IPS-NIHi7 (cell line): ENCODE measurements at regions not wholly inside any gene's neighbourhood (a gene's known extent, or its start where the extent isn't known, plus 50 kb on each side); places are given as distances from the start of the nearest gene placed in this dataset.
A peak's percentile ranks its signal among the peaks of the same experiment; 100 is the strongest.

Experiments used
- DNase-seq: peaks from one replicate; pipeline ENCODE4 v3.0.0; 2012; ENCODE audit warnings: mixed read lengths; ENCODE audit errors: extremely low spot score

- DNase-seq, result no peak
Observed at GRCh38 chr4:187782286-187782824, 213.2 kb upstream of the ZFP42 start.

- DNase-seq, result no peak
Observed at GRCh38 chr4:187786190-187786589, 209.4 kb upstream of the ZFP42 start.

- DNase-seq, result no peak
Observed at GRCh38 chr4:187789078-187789477, 206.5 kb upstream of the ZFP42 start.

- DNase-seq, result no peak
Observed at GRCh38 chr4:187795737-187796136, 199.8 kb upstream of the ZFP42 start.

- DNase-seq, result peak; percentile 15
Observed at GRCh38 chr4:187798385-187798784, 197.2 kb upstream of the ZFP42 start.

- DNase-seq, result no peak
Observed at GRCh38 chr4:187799735-187800134, 195.8 kb upstream of the ZFP42 start.

GRCh38 chr4:187811591-187811990 is 184.0 kb upstream of the ZFP42 start:
- DNase-seq, result no peak

- DNase-seq, result no peak
Observed at GRCh38 chr4:187814737-187815465, 180.7 kb upstream of the ZFP42 start.

- DNase-seq, result peak; percentile 46
Observed at GRCh38 chr4:187826725-187827124, 168.8 kb upstream of the ZFP42 start.

GRCh38 chr4:187827631-187828030 is 167.9 kb upstream of the ZFP42 start:
- DNase-seq, result no peak

GRCh38 chr4:187839765-187840164 is 155.8 kb upstream of the ZFP42 start:
- DNase-seq, result no peak

GRCh38 chr4:187840814-187841213 is 154.8 kb upstream of the ZFP42 start:
- no peak for DNase-seq

- no peak for DNase-seq
Observed at GRCh38 chr4:187849556-187850225, 145.9 kb upstream of the ZFP42 start.

- no peak for DNase-seq
Observed at GRCh38 chr4:187865914-187866313, 129.7 kb upstream of the ZFP42 start.

- DNase-seq, result peak; percentile 44
Observed at GRCh38 chr4:187883049-187883448, 112.5 kb upstream of the ZFP42 start.

- no peak for DNase-seq
Observed at GRCh38 chr4:187883836-187884475, 111.6 kb upstream of the ZFP42 start.

- DNase-seq, result no peak
Observed at GRCh38 chr4:187887906-187888305, 107.7 kb upstream of the ZFP42 start.

GRCh38 chr4:187889651-187890050 is 105.9 kb upstream of the ZFP42 start:
- no peak for DNase-seq

GRCh38 chr4:187893418-187893817 is 102.2 kb upstream of the ZFP42 start:
- no peak for DNase-seq

GRCh38 chr4:187903106-187903505 is 92.5 kb upstream of the ZFP42 start:
- no peak for DNase-seq

GRCh38 chr4:187903700-187904099 is 91.9 kb upstream of the ZFP42 start:
- no peak for DNase-seq

- DNase-seq, result no peak
Observed at GRCh38 chr4:187908079-187908561, 87.5 kb upstream of the ZFP42 start.

GRCh38 chr4:187908731-187909130 is 86.8 kb upstream of the ZFP42 start:
- no peak for DNase-seq
